ENCODE measurements at regions not wholly inside any gene's neighbourhood (a gene's known extent, or its start where the extent isn't known, plus 50 kb on each side); places are given as distances from the start of the nearest gene placed in this dataset.

GRCh38 chr13:81319351-81319750 is 978.4 kb upstream of the SPRY2 start:
- TF ChIP-seq ZFX (IDR thresholded peaks at IDR 0.05), result no peak
- no peak for TF ChIP-seq CTCF (conservative IDR thresholded peaks at IDR 0.05)
- H3K27ac ChIP-seq, result no peak overlapping the region

- no peak overlapping the region for H3K27ac ChIP-seq
- TF ChIP-seq ZFX (IDR thresholded peaks at IDR 0.05) (no peak), CTCF (conservative IDR thresholded peaks at IDR 0.05) (no peak)
Measured at GRCh38 chr13:81318231-81319019, 977.5 kb upstream of the SPRY2 start.

GRCh38 chr13:81314461-81314860 is 973.5 kb upstream of the SPRY2 start:
- TF ChIP-seq ZFX (IDR thresholded peaks at IDR 0.05), result no peak
- no peak for TF ChIP-seq CTCF (conservative IDR thresholded peaks at IDR 0.05)
- no peak overlapping the region for H3K27ac ChIP-seq

- TF ChIP-seq CTCF (conservative IDR thresholded peaks at IDR 0.05) (no peak), ZFX (IDR thresholded peaks at IDR 0.05) (no peak)
- H3K27ac ChIP-seq, result no peak overlapping the region
Measured at GRCh38 chr13:81305928-81306327, 965.0 kb upstream of the SPRY2 start.

GRCh38 chr13:81304121-81304659 is 963.3 kb upstream of the SPRY2 start:
- H3K27ac ChIP-seq, result no peak overlapping the region
- no peak for TF ChIP-seq CTCF (conservative IDR thresholded peaks at IDR 0.05)
- TF ChIP-seq ZFX (IDR thresholded peaks at IDR 0.05), result no peak

GRCh38 chr13:81302677-81303076 is 961.8 kb upstream of the SPRY2 start:
- no peak overlapping the region for H3K27ac ChIP-seq
- TF ChIP-seq ZFX (IDR thresholded peaks at IDR 0.05) (no peak), CTCF (conservative IDR thresholded peaks at IDR 0.05) (no peak)

GRCh38 chr13:81302125-81302524 is 961.2 kb upstream of the SPRY2 start:
- H3K27ac ChIP-seq, result no peak overlapping the region
- TF ChIP-seq CTCF (conservative IDR thresholded peaks at IDR 0.05) (no peak), ZFX (IDR thresholded peaks at IDR 0.05) (no peak)
